ENCODE measurements at regions not wholly inside any gene's neighbourhood (a gene's known extent, or its start where the extent isn't known, plus 50 kb on each side); places are given as distances from the start of the nearest gene placed in this dataset.

GRCh38 chr2:75416420-75417342, 144.1 kb downstream of the EVA1A start:
- no peak for ATAC-seq
- ChIA-PET CTCF (ENCODE audit: low intra/inter-chr PET ratio) (no interaction called here), POLR2A (no interaction called here)
- Histone ChIP-seq H3K36me3 (ENCODE audit: control insufficient read depth, insufficient read depth, low read length) (no peaks in the 10 kb centered on the region), H3K4me1 (replicated peaks in 1 of 2; ENCODE audit: control insufficient read depth in 2 of 2, insufficient read depth in 2 of 2, low read length in 2 of 2) (no peaks in the 10 kb centered on the region), H3K4me2 (ENCODE audit: insufficient read depth, low read length) (no peak overlapping the region), H3K9me1 (ENCODE audit: control insufficient read depth, insufficient read depth, low read length) (no peaks in the 10 kb centered on the region), H4K20me1 (replicated peaks; ENCODE audit: control insufficient read depth, insufficient read depth, low read length) (no peaks in the 10 kb centered on the region), H2AFZ (ENCODE audit: low read depth, low read length) (no peak overlapping the region), H3K9me3 (replicated peaks; ENCODE audit: control insufficient read depth, insufficient read depth, low read depth, low read length) (no peaks in the 10 kb centered on the region), H3K4me3 (no peak overlapping the region), H3K27me3 (ENCODE audit: control insufficient read depth in 2 of 2, insufficient read depth in 2 of 2, low read length in 2 of 2) (no peaks in the 10 kb centered on the region), H3K27ac (ENCODE audit: extremely low read depth, low read depth, low read length) (no peak overlapping the region), H3K9ac (ENCODE audit: insufficient read depth in 1 of 2, low read depth in 2 of 2, low read length in 2 of 2) (no peak overlapping the region), H3K79me2 (ENCODE audit: control insufficient read depth, insufficient read depth, low read length) (no peaks in the 10 kb centered on the region)
- 0% methylated on average over 5 of the region's 5 CpGs for WGBS (ENCODE audit: insufficient coverage, low coverage, missing lambda C conversion rate)
- no TSS peak for BruUV-seq (replicated peaks)
- TF ChIP-seq C11orf30 (IDR thresholded peaks at IDR 0.05; ENCODE audit: low read depth) (no peak), TBP (optimal IDR thresholded peaks at IDR 0.05; ENCODE audit: low read depth, low read length) (no peak), MED1 (CRISPR knock-in tag; IDR thresholded peaks at IDR 0.05; ENCODE audit: borderline replicate concordance) (no peak), ZBTB7A (IDR thresholded peaks at IDR 0.05; ENCODE audit: borderline replicate concordance, control insufficient read depth, low read depth, low read length) (no peak), NFE2 (IDR thresholded peaks at IDR 0.05; ENCODE audit: low read depth) (no peak), FOXK1 (CRISPR knock-in tag; IDR thresholded peaks at IDR 0.05; ENCODE audit: borderline replicate concordance) (no peak), U2AF2 (optimal IDR thresholded peaks at IDR 0.05; ENCODE audit: low read depth, low read length) (no peak), RNF219 (CRISPR knock-in tag; IDR thresholded peaks at IDR 0.05) (no peak), ZNF311 (CRISPR knock-in tag; IDR thresholded peaks at IDR 0.05) (no peak), BRCA1 (IDR thresholded peaks at IDR 0.05) (no peak), BRCA1 (CRISPR knock-in tag; IDR thresholded peaks at IDR 0.05) (no peak), STAG1 (CRISPR knock-in tag; IDR thresholded peaks at IDR 0.05; ENCODE audit: borderline replicate concordance) (no peak), ZNF316 (IDR thresholded peaks at IDR 0.05) (no peak), ZNF347 (CRISPR knock-in tag; IDR thresholded peaks at IDR 0.05; ENCODE audit: low read depth) (no peak), HMG20A (CRISPR knock-in tag; conservative IDR thresholded peaks at IDR 0.05) (no peak), ZNF444 (CRISPR knock-in tag; IDR thresholded peaks at IDR 0.05) (no peak), YBX1 (IDR thresholded peaks at IDR 0.05) (no peak), PHF21A (IDR thresholded peaks at IDR 0.05; ENCODE audit: borderline replicate concordance, low read depth) (no peak), RCOR1 (IDR thresholded peaks at IDR 0.05; ENCODE audit: borderline replicate concordance in 1 of 2, low read depth in 2 of 2, low read length in 2 of 2) (no peak)
- no peak for DNase-seq (ENCODE audit: extremely low read depth in 1 of 4, low spot score in 3 of 4)
- no peak for FAIRE-seq
- intact Hi-C loops (cut with micrococcal nuclease) (loop anchor here (10.0 kb wide), 1 partner anchor 722 kb away; no protein-coding TSS in a partner anchor), in situ Hi-C loops (cut with MboI) (no loop called here)

Data from K562 (cell line).